ENCODE measurements at regions not wholly inside any gene's neighbourhood (a gene's known extent, or its start where the extent isn't known, plus 50 kb on each side); places are given as distances from the start of the nearest gene placed in this dataset.

GRCh38 chr13:34412295-34412694, 529.8 kb upstream of the NBEA start:
- TF ChIP-seq CTCF (conservative IDR thresholded peaks at IDR 0.05; ENCODE audit: low read length) (no peak), EZH2phosphoT487 (IDR thresholded peaks at IDR 0.05; ENCODE audit: borderline replicate concordance) (no peak)
